HCT116 (cell line): ENCODE measurements at regions not wholly inside any gene's neighbourhood (a gene's known extent, or its start where the extent isn't known, plus 50 kb on each side); places are given as distances from the start of the nearest gene placed in this dataset.

ENCODE experiments used
- ATAC-seq: fragments of 200-7000 bp; cut with Tn5 transposase; 2 replicates; pipeline ENCODE4 v1.9.1; 2020; ENCODE audit warnings: mild to moderate bottlenecking, moderate library complexity
- BruUV-seq: library from RNA; stranded (reverse); fragments of 400-500 nt; replicated peaks from 2 replicates; lab custom pipeline; 2021; lab: Mats Ljungman, UMichigan
- CTCF ChIA-PET: fragments of 300-600 bp; sonication (Branson Sonifier 250); formaldehyde crosslinking; loops from one replicate; lab custom pipeline; 2021; ENCODE audit warnings: antibody characterized with exemption; lab: Charles Lee
- POLR2A ChIA-PET: fragments of 300-600, 350-600 bp; sonication (Branson Sonifier 250); formaldehyde crosslinking; loops from one replicate; lab custom pipeline; 2021; ENCODE audit warnings: antibody characterized with exemption; lab: Charles Lee
- RAD21 ChIA-PET, 2 experiments: fragments of 300-600 bp; sonication (Branson Sonifier 250); formaldehyde crosslinking; loops; one replicate each; lab custom pipeline; 2023; ENCODE audit warnings: low total read pairs in 2 of 2; ENCODE audit not compliant: uncharacterized antibody in 2 of 2, unreplicated experiment in 2 of 2, low non-redundant PET in 1 of 2; lab: Charles Lee
- DNase-seq: peaks from one replicate; pipeline ENCODE4 v3.0.0-alpha.2; 2010; ENCODE audit warnings: low read depth, low spot score
- H2AFZ ChIP-seq: fragments of 200-600 bp; shearing (Covaris generic), sonication (generic); 2 replicates; pipeline ENCODE4 v1.6.1; 2017; ENCODE audit warnings: low read depth, mixed run types, mixed read lengths, antibody characterized with exemption, low read length; ENCODE audit not compliant: poor library complexity, severe bottlenecking
- H3K27ac ChIP-seq: 2 replicates; pipeline ENCODE4 v1.5.1; 2012; ENCODE audit warnings: low read depth, low read length
- H3K27me3 ChIP-seq: fragments of 200-600 bp; sonication (generic); 2 replicates; pipeline ENCODE4 v1.6.1; 2016; ENCODE audit warnings: mixed run types, low read length, mixed read lengths; ENCODE audit not compliant: insufficient read depth
- H3K36me3 ChIP-seq, 2 experiments: fragments of 200-500 bp in 1 of 2; fragments of 200-600 bp in 1 of 2; sonication (Bioruptor generic) in 1 of 2; sonication (generic) in 1 of 2; 2 replicates each; pipeline versions ENCODE4 v1.5.1 to v1.6.1; 2014 to 2016; ENCODE audit warnings: low read length in 2 of 2, inconsistent platforms in 1 of 2, mixed read lengths in 1 of 2, mixed run types in 1 of 2; ENCODE audit not compliant: insufficient read depth in 2 of 2, control insufficient read depth in 1 of 2
- H3K4me1 ChIP-seq, 2 experiments: fragments of 200-600 bp in 1 of 2; sonication (generic) in 1 of 2; 2 replicates each; pipeline versions ENCODE4 v1.5.1 to v1.6.1; 2012 to 2017; ENCODE audit warnings: low read length in 2 of 2, inconsistent platforms in 1 of 2, mild to moderate bottlenecking in 1 of 2, mixed read lengths in 1 of 2, mixed run types in 1 of 2, moderate library complexity in 1 of 2; ENCODE audit not compliant: insufficient read depth in 2 of 2, control insufficient read depth in 1 of 2
- H3K4me2 ChIP-seq: fragments of 200-600 bp; sonication (generic); 2 replicates; pipeline ENCODE4 v1.6.1; 2017; ENCODE audit warnings: mixed run types, low read length, mixed read lengths
- H3K4me3 ChIP-seq, 2 experiments: fragments of 200-600 bp in 1 of 2; sonication (generic) in 1 of 2; replicated peaks in 1 of 2; 2 replicates each; pipeline ENCODE4 v1.5.1; 2011 to 2016; ENCODE audit warnings: low read length in 2 of 2, control low read depth in 1 of 2, low read depth in 1 of 2, mild to moderate bottlenecking in 1 of 2, mixed read lengths in 1 of 2, mixed run types in 1 of 2
- H3K79me2 ChIP-seq: fragments of 200-600 bp; sonication (generic); 2 replicates; pipeline ENCODE4 v1.6.1; 2017; ENCODE audit warnings: mild to moderate bottlenecking, mixed run types, low read length, moderate library complexity, mixed read lengths; ENCODE audit not compliant: insufficient read depth
- H3K9ac ChIP-seq: fragments of 200-600 bp; sonication (generic); 2 replicates; pipeline ENCODE4 v1.6.1; 2016; ENCODE audit warnings: low read length, mixed read lengths
- H3K9me2 ChIP-seq: fragments of 200-600 bp; sonication (generic), shearing (Covaris generic); 2 replicates; pipeline ENCODE4 v1.6.1; 2017; ENCODE audit warnings: mixed run types, mild to moderate bottlenecking, moderate library complexity; ENCODE audit not compliant: insufficient read depth
- H3K9me3 ChIP-seq, 2 experiments: fragments of 200-500 bp in 1 of 2; fragments of 200-600 bp in 1 of 2; sonication (Bioruptor generic) in 1 of 2; sonication (generic) in 1 of 2; 2 replicates each; pipeline ENCODE4 v1.6.1; 2014 to 2017; ENCODE audit warnings: low read length in 2 of 2, mixed read lengths in 2 of 2, inconsistent platforms in 1 of 2, low read depth in 1 of 2, mild to moderate bottlenecking in 1 of 2, mixed run types in 1 of 2, moderate library complexity in 1 of 2; ENCODE audit not compliant: control insufficient read depth in 1 of 2, insufficient read depth in 1 of 2
- H4K20me1 ChIP-seq: fragments of 200-600 bp; sonication (generic), shearing (Covaris generic); 2 replicates; pipeline ENCODE4 v1.6.1; 2017; ENCODE audit warnings: mixed run types, mild to moderate bottlenecking, moderate library complexity; ENCODE audit not compliant: insufficient read depth
- CBX3 ChIP-seq: IDR thresholded peaks from 2 replicates; pipeline ENCODE4 v1.6.1; 2012; ENCODE audit warnings: low read depth
- CEBPB ChIP-seq: IDR thresholded peaks from 2 replicates; pipeline ENCODE4 v1.6.1; 2012; ENCODE audit warnings: low read depth
- EZH2 ChIP-seq: fragments of 200-600 bp; sonication (generic); IDR thresholded peaks from 2 replicates; pipeline ENCODE4 v1.6.1; 2017; ENCODE audit warnings: antibody characterized with exemption, mixed run types
- EZH2phosphoT487 ChIP-seq: fragments of 200-600 bp; IDR thresholded peaks from 2 replicates; pipeline ENCODE4 v1.6.1; 2018; ENCODE audit warnings: antibody characterized with exemption, borderline replicate concordance
- SP1 ChIP-seq: IDR thresholded peaks from 2 replicates; pipeline ENCODE4 v1.6.1; 2012; ENCODE audit warnings: low read depth
- SRF ChIP-seq: IDR thresholded peaks from 2 replicates; pipeline ENCODE4 v1.6.1; 2012; ENCODE audit warnings: low read depth
- TCF7L2 ChIP-seq: IDR thresholded peaks from 2 replicates; pipeline ENCODE4 v1.7.0; 2011; ENCODE audit warnings: borderline replicate concordance, inconsistent platforms; ENCODE audit not compliant: insufficient read depth, insufficient read length; ENCODE audit errors: extremely low read depth
- ZNF274 ChIP-seq: fragments of 200-500 bp; sonication (Bioruptor generic); IDR thresholded peaks from 2 replicates; pipeline ENCODE4 v1.6.1; 2014; ENCODE audit warnings: mild to moderate bottlenecking, low read depth, low read length, inconsistent platforms
- intact Hi-C: fragments of 100-400 bp; cut with micrococcal nuclease; formaldehyde crosslinking; loops from 2 replicates; pipeline ENCODE4 v1.10.0; 2022
- TF ChIP-seq, protein P1 (sequence below): IDR thresholded peaks from 2 replicates; pipeline ENCODE4 v1.6.1; 2012
- TF ChIP-seq, protein P2 (sequence below): IDR thresholded peaks from 2 replicates; pipeline ENCODE4 v1.6.1; 2012
- TF ChIP-seq, protein P3 (sequence below): IDR thresholded peaks from 2 replicates; pipeline ENCODE4 v1.6.1; 2012; ENCODE audit warnings: low read depth

DNA sequence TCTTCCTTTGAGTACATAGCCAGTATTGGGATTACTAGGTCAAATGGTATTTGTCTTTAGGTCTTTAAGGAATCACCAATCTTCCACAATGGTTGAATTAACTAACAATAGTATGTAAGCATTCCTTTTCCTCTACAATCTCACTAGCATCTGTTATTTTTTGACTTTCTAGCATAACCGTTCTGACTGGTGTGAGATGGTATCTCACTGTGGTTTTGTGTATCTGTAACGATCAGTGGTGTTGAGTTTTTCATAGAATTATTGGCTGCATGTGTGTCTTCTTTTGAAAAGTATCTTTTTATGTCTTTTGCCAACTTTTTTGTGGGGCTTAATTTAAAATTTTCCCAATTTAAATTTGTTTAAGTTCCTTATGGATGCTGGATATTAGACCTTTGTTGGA, 81.5 kb upstream of the ASTN2 start:
- no peaks in the 10 kb centered on the region for H4K20me1 ChIP-seq
- CTCF ChIA-PET, result no interaction called here
- no peaks in the 10 kb centered on the region for H3K27me3 ChIP-seq
- H3K4me3 ChIP-seq, result no peak overlapping the region
- TF ChIP-seq ZNF274 (no peak), EZH2phosphoT487 (no peak), SRF (no peak), SP1 (no peak), CEBPB (no peak), CBX3 (no peak), TCF7L2 (no peak), EZH2 (no peak)
- TF ChIP-seq, protein P1, sequence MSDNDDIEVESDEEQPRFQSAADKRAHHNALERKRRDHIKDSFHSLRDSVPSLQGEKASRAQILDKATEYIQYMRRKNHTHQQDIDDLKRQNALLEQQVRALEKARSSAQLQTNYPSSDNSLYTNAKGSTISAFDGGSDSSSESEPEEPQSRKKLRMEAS, result no peak
- TF ChIP-seq, protein P2, sequence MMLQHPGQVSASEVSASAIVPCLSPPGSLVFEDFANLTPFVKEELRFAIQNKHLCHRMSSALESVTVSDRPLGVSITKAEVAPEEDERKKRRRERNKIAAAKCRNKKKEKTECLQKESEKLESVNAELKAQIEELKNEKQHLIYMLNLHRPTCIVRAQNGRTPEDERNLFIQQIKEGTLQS, result no peak
- TF ChIP-seq, protein P3, sequence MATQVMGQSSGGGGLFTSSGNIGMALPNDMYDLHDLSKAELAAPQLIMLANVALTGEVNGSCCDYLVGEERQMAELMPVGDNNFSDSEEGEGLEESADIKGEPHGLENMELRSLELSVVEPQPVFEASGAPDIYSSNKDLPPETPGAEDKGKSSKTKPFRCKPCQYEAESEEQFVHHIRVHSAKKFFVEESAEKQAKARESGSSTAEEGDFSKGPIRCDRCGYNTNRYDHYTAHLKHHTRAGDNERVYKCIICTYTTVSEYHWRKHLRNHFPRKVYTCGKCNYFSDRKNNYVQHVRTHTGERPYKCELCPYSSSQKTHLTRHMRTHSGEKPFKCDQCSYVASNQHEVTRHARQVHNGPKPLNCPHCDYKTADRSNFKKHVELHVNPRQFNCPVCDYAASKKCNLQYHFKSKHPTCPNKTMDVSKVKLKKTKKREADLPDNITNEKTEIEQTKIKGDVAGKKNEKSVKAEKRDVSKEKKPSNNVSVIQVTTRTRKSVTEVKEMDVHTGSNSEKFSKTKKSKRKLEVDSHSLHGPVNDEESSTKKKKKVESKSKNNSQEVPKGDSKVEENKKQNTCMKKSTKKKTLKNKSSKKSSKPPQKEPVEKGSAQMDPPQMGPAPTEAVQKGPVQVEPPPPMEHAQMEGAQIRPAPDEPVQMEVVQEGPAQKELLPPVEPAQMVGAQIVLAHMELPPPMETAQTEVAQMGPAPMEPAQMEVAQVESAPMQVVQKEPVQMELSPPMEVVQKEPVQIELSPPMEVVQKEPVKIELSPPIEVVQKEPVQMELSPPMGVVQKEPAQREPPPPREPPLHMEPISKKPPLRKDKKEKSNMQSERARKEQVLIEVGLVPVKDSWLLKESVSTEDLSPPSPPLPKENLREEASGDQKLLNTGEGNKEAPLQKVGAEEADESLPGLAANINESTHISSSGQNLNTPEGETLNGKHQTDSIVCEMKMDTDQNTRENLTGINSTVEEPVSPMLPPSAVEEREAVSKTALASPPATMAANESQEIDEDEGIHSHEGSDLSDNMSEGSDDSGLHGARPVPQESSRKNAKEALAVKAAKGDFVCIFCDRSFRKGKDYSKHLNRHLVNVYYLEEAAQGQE, result no peak
- TF ChIP-seq, all 23 proteins: peak for 0
- Histone ChIP-seq H3K79me2 (no peaks in the 10 kb centered on the region), H3K36me3 (no peaks in the 10 kb centered on the region), H3K9me3 (peaks cover 0 to 7% of the 10 kb centered on the region in 2 experiments; a peak in 2 of 4 replicates), H2AFZ (no peak overlapping the region), H3K9ac (no peak overlapping the region), H3K4me2 (no peak overlapping the region), H3K27ac (no peak overlapping the region), H3K9me2 (no peaks in the 10 kb centered on the region), H3K4me1 (no peaks in the 10 kb centered on the region)
- POLR2A ChIA-PET, result no interaction called here
- ATAC-seq (no peak), DNase-seq (no peak)
- RAD21 ChIA-PET, result no interaction called here
- no TSS peak for BruUV-seq
- intact Hi-C loops, result no loop called here
